ENCODE measurements at regions not wholly inside any gene's neighbourhood (a gene's known extent, or its start where the extent isn't known, plus 50 kb on each side); places are given as distances from the start of the nearest gene placed in this dataset.
"Not testable (repeated sequence)": the region's sequence is repeated elsewhere in the genome, so short reads cannot be mapped to it uniquely, and the experiment has no call there.

- TF ChIP-seq CTCF (IDR thresholded peaks at IDR 0.05; ENCODE audit: low read length); EZH2 (IDR thresholded peaks at IDR 0.05; ENCODE audit: borderline replicate concordance, low read length): not testable (repeated sequence)
These were observed 161.6 kb downstream of the AHSP start for GRCh38 chr16:31689331-31689730.
